ENCODE measurements at regions not wholly inside any gene's neighbourhood (a gene's known extent, or its start where the extent isn't known, plus 50 kb on each side); places are given as distances from the start of the nearest gene placed in this dataset.

GRCh38 chr2:22883054-22883453 is 501.9 kb upstream of the KLHL29 start:
- TF ChIP-seq CTCF (IDR thresholded peaks at IDR 0.05) (no peak), SIN3A (IDR thresholded peaks at IDR 0.05; ENCODE audit: borderline replicate concordance, insufficient read depth, low read depth, low read length) (no peak), POLR2AphosphoS5 (IDR thresholded peaks at IDR 0.05; ENCODE audit: low read depth, low read length) (no peak), REST (IDR thresholded peaks at IDR 0.05; ENCODE audit: insufficient read depth in 1 of 2, low read depth in 2 of 2, low read length in 1 of 2) (no peak)

All from Panc1 (cell line).